ENCODE measurements at regions not wholly inside any gene's neighbourhood (a gene's known extent, or its start where the extent isn't known, plus 50 kb on each side); places are given as distances from the start of the nearest gene placed in this dataset.
"Not testable (repeated sequence)": the region's sequence is repeated elsewhere in the genome, so short reads cannot be mapped to it uniquely, and the experiment has no call there.

DNA sequence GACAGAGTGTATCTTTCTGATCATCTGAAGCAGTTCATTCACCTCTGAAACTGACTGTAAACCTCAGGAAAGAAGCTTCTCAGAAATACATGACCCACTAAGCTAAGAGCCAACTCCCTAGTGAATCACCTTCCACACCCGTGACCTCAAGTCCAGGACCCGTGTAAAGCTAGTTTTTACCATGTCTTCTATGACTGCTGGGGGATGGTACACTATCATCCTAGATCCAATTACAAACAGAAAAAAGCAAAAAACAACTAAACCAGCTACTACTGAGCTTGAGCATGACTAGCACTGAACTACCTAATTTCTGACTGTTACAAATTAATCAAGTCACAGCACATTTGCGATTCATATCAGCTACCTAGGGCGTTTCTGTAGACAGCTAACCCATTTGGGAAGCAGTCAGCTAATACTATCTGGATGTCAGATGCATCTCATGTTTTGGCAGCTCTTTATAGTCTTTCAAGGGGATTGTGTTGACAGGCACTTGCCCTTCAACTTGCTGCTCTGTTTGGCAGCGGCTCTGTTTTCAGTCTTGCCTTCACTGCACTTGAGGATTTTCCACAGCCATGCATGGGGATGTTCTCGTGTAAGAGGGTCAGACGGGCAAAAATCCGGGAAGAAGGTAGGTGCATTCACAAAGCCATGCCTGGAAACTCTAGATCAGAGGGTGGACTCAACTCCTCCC lies 350.3 kb downstream of the ANAPC1 start:
- DNase-seq (ENCODE audit: low spot score), result not testable (repeated sequence)

DNA sequence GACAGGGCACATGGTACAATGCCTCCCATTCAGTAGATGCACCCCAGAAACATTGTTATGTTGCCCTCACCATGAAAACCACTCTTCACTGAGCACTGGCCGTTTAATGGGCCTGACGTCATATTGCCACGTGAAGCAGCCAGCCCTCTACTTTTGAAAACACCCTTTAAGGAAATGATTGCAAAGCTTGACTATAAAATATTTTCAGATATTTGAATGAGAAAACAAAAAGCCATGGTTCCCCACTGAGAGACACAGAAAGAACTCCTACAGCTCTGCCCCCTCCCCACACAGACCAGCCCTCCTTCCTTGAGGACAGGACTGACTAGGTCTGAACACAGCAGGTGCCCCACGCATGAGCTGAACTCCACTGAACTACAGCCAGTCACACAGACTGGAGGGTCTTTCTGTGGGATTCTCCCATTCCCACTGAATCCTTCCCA lies 349.1 kb downstream of the ANAPC1 start:
- DNase-seq (ENCODE audit: low spot score), result no peak

DNA sequence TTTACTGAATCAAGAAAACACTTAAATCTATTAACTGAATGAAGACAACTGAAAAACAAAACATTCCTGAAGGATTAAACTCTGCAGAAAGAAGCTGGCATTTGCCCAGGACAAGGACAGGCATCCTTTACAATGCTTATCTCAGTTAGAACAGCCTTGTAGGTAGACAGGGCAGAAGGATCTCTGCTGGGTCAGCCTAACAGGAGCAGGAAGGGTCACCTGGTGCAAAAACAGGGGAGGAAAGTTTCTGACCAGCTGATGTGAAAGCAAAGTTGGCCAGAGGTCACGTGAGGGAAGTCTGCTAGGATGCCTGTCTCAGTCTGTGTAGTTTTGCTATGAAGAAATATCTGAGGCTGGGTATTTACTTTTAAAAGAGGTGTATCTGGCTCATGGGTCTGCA lies 348.6 kb downstream of the ANAPC1 start:
- DNase-seq (ENCODE audit: low spot score), result no peak

DNA sequence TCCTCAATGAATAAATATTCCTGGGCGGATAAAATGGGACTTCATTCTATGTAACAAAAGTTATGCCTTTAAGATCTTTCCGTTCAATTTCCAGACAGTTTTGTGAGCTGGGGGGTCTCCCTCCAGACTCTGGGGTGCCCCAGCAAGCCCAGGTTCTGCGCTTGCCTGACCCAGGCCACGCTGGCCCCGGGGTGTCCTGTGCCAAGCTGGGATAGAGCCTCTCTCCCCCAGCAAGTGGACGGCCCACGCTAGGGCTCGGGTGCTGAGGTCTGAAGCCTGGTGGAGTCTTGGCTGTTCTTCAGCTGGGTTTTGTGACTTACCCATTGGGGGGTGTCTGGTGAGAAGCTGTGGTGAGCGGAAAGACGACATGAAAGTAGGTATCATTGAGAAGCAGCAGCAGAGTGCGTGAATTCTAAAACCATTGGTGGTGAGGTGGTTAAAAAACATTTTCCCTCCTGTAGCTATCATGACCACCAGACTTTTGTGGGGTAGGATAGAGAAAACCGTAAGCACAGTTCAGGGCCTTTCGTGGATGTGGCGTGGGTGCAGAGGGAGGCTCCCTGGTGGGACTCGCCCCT lies 346.8 kb downstream of the ANAPC1 start:
- DNase-seq (ENCODE audit: low spot score), result no peak

DNA sequence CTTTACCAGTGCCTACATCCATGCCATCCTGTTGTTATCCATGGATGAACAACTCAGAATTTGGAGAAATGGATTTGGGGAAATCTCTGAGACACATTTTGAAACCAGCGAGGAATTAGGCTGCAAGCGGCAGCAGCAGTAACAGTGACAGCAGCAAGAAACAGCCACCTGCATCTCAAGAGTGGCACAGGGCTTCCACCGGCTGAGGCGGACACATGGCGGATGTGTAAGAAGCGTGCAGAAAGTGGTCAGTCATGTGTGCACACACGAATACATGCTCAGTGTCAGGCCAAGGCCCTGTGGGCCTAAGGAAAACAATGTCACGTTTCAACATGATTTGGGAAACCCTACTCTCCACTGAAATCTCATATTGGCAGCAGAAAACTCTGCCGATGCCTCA lies 344.0 kb downstream of the ANAPC1 start:
- not testable (repeated sequence) for DNase-seq (ENCODE audit: low spot score)

DNA sequence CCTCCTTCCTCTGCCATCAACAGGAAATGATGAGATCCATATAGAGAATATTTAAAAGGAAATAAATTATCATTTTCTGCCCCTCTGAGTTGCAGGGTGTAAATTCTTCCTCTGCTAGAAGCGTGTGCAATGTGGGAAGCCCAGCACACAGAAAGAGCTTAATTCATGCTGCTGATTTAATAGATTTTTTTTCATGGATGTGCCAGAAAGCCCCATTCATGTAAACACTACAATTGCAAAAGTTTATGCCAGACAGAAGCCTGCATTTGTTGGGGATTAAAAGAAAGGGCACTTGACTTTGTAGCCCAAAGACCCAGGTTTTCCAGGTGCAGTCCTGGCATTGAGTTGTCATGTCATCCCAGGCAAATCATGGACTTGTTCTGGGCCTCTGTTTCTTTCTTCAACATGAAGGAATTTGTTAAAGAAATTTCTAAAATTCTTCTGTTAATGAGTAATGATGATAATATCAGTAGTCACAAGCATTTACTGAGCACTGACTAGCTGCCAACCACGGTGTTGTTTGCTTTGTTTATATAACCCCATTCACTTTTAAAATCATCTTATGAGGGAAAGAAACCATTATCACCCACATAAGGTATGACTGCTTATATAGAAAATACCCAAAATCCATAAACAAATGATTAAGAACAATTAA lies 341.7 kb downstream of the ANAPC1 start:
- DNase-seq (ENCODE audit: low spot score), result not testable (repeated sequence)

DNA sequence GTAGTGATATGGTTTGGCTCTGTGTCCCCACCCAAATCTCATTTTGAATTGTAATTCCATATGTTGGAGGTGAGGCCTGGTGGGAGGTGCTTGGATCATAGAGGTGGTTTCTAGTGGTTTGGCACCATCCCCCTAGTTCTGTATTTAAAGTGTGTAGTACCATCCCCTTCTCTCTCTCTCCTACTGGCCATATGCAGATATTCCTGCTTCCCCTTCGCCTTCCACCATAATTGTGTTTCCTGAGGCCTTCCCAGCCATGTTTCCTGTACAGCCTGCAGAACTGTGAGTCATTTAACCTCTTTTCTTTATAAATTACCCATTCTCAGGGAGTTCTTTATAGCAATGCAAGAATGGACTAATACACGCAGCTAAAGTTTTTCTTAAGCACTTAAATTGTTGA lies 340.0 kb downstream of the ANAPC1 start:
- not testable (repeated sequence) for DNase-seq (ENCODE audit: low spot score)

DNA sequence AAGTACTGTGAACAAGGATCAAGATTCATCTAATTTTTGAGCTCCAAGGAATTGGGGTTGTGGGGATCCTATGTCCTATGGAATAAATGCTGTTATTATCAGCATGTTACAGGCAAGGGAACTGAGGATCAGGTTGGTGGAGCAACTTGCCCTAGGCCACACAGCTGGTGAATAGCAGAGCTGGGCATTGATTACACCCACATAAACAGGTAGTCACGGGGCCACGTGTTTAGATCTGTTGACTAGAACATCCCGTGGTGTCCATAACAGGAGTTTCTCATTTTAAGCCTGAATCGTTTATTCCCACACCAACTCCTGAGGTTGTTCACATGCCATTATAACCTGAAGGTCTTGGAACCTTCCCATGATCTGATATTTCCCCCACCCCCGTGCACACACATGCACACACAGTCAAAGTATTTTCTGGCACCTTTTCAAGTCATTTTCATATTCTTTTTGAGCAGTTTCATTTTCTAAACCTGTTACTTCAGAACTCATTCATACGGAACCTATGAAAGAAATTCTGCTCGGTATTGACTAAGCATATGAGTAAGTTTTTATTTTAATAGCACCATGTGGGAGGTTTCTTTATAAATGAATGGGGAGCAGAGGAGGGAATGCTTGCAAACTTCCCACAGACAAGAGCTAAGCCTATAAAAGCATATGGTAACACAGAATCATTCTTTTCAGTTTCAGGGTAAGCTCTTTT lies 338.1 kb downstream of the ANAPC1 start:
- DNase-seq (ENCODE audit: low spot score), result not testable (repeated sequence)

DNA sequence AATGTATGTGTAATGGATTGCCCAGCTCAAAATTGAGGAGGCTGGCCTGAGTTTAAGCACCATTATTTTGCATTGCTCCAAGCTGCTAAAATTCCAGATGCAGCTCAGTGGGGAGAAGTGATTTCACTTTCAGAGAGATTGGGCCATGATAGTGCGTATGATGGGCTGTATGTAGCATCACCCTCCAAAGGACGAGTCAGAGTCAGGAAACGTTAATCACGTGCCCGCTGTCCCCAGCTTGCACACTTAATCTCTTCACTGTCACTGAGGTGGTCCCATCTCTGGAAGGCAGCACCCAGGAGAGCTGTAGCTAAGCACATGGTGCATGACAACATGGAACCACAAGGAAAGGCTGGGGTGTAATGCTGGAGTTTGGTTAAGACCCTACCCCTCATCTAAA lies 337.4 kb downstream of the ANAPC1 start:
- not testable (repeated sequence) for DNase-seq (ENCODE audit: low spot score)

DNA sequence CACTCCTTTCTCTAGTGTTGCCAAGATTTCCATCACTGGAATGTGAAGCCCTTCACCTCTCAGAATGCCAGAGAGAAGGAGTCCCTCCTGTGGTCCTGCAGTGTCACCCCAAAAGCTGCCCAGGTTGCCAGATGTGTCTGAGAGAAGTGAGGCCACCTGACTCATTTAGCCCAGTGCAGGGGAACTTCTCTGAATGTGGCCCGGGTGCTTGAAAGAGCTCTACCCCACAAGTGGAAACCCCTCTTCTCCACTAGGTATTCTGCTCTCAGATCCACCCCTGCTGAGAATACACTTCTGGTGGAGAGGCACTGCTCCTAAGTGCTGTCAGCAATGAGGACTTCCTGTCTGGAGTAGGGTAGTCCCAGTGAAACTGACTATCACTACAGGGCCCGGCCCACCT lies 334.8 kb downstream of the ANAPC1 start:
- not testable (repeated sequence) for DNase-seq (ENCODE audit: low spot score)

DNA sequence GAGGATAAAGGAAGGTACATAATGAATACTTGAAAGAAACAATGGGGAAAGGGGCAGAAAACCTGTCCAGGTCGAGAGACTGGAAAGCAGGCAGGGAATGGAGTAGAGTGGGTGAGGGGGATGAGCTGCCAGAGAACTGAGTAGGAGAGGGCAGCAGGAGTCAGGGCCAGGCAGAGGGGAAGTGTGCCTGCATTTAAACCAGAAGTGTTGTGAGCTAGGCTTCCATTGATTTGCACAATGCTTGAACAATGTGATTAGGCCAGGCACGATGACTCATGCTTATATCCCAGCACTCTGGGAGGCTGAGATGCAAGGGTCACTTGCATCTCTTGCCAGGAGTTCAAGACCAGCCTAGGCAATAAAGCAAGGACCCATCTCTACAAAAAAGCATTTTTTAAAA lies 332.6 kb downstream of the ANAPC1 start:
- not testable (repeated sequence) for DNase-seq (ENCODE audit: low spot score)

DNA sequence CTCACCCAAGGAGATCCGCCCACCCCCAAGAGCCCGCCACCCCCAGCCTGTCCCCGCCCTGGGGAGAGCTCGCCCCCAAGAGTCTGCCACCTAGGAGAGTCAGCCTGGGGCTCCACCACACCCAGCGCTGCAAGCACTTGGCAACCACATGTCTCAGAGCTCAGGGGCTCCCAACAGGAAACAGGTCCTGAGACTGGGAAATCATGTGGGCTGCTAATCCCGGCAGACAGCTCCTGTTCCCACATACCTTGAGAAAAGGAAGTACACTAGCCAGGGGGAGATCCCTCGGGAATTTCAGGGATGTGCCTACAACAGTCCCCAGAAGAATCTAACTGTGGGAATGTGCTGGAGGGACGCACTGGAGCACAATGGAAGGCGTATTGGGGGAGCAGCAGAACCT lies 331.4 kb downstream of the ANAPC1 start:
- DNase-seq (ENCODE audit: low spot score), result not testable (repeated sequence)

DNA sequence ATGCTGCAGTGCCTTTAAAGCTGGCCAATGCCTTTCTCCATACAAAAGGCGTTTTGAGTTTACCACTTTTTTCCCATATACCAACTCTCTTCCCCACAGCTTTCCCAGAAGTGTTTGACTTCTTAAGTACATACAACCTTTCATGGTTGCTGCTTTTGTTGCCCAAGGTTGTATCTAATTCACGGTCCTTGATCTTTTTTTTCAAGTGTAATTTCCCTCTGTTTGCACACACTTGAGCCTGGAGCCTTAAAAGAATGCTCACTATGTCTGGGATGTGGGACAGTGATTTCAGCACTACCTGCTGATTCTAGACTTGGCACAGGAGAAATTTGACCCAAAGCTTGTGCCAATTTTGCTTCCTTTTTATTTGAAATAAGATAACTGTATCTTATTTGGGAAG lies 324.7 kb downstream of the ANAPC1 start:
- not testable (repeated sequence) for DNase-seq (ENCODE audit: low spot score)

DNA sequence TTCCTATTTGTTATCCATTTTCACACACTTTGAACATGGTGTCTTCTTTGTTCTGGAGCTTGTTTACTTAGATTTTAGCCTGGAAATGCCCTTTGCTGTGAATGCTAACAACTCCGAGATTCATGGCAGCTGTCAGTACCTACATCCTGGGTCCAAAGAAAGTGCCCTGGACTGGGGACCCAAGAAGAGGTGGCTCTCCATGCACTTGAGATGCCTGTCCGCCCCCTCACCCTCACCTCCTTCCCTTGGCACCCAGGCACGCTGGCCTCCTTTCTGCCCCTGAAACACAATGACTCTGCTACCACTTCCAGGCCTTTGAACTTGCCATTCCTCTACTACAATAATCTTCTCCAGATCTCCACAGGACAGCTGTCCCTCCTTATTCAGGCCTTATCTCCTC lies 324.2 kb downstream of the ANAPC1 start:
- not testable (repeated sequence) for DNase-seq (ENCODE audit: low spot score)

DNA sequence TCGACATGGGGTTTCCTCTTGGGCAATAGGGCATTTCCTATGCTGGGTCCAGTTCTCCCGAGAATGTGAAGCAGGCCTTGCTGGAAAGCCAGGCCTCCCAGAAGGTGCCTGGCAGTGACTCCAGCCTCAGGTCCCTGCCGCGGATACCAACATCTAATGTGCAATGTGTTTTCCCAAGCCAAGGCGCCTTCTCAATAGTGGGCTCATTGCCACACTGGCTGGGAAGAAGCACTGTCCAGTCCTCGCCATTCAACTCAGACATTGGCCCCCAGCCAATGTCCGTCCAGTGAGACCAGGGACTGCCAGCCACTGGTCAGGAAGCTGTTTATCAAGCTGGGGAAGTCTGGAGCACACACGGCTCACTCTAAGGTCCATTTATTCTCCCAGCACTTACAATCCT lies 317.9 kb downstream of the ANAPC1 start:
- DNase-seq (ENCODE audit: low spot score), result not testable (repeated sequence)

DNA sequence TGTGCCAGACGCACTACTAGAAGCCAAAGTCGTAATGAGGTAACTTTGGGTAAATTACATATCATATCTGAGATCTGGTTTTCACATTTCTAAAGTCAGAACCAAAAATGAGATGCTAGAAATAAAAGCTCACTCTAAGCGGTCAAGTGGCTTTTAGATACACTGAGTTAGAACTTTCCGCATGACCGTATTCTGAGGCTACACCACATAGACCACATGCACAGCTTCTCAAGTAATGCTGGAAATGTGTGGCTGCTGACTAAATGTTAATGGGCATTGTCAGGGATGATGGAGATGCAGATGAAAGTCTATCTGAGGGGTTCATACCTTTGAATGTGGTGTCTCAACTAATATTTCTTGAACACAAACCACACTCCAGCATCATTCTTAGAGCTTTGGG lies 316.8 kb downstream of the ANAPC1 start:
- DNase-seq (ENCODE audit: low spot score), result not testable (repeated sequence)

DNA sequence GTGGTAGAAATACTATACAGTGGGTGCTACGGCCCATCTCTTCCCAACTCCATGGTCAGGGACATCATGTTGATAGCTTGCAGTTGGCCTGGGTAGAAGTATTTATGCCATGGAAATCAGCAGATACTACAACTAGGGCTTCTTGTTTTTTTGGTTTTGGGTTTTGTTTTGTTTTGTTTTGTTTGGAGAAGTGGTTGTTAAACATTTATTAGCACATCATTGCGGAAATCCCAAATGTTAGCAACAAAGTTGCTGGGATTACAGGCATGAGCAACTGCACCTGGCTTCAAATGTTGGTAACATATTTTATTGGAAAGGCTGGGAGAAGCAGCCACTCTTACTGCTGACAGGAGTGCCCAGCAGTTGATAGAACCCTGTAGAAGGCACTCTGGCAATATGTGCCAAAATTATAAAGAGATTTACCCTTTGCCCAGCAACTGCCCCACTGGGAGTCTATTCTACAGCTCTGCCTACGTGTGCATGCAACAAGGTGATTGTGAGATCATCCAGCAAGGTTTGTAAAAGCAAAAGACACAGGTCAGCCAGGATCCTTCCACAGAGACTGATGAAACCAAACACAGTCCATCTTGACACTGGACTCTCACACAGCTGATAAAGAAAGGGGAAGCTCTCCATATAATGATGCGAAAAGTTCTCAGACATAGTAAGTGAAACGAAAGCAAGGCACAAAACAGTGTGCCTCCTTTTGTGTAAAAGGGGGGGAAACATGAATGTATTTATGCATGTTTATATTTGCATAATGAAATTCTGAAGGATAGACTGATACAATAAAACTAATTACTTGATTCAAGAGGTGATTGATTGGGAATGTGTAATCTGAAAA lies 314.4 kb downstream of the ANAPC1 start:
- not testable (repeated sequence) for DNase-seq (ENCODE audit: low spot score)

DNA sequence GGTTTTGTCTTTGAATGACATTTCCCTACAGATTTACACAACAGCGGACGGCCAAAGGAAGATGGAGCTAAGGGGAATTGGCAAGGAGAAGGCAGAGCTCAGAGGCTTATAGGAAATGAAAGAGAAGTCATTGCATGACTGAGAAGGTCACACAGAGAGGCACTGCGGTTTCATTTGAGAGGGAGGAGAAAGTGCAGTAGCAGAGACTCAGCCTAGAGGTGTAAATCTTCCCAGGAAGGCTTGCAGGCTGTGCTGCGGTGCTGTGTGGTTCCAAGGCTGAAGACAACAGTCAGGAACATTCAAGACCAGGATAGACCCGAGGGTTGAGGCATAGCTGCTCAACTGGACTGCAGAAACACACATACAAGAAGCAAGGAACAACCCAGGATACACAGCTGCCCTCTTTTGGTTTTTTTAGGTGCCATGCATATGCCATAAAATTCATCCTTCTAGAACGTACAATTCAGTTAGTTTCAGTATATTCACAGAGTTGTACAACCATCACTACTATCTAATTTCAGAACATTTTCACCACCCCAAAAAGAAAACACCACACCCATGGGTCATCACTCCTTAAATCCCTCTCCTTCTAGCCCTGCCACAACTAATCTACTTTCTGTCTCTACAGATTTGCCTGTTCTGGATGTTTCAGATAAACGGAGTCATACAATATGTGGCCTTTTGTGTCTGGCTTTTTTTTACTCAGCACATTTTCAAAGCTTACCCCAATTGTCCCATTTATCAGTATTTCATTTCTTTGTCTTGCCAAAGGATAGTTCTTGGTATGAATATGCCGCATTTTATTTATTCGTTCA lies 313.5 kb downstream of the ANAPC1 start:
- not testable (repeated sequence) for DNase-seq (ENCODE audit: low spot score)

DNA sequence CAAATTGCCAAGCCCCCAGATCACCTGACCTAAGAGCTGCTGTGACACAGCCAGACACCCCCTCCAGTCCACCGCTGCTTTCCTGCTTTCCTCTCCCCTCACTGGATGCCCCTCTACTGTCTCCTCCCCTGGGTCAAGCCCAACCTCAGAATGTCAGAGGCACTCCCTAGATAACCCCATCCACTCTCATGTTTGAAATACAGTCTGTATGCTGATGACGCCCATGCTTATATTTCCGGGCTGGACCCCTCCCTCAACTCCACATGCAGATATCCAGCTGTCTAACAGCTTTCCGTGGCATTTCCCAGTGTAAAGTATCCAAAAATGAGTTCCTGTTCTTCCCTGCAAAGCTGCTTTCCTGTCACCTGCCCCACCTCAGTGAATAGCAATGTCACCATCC lies 309.2 kb downstream of the ANAPC1 start:
- DNase-seq (ENCODE audit: low spot score), result not testable (repeated sequence)

DNA sequence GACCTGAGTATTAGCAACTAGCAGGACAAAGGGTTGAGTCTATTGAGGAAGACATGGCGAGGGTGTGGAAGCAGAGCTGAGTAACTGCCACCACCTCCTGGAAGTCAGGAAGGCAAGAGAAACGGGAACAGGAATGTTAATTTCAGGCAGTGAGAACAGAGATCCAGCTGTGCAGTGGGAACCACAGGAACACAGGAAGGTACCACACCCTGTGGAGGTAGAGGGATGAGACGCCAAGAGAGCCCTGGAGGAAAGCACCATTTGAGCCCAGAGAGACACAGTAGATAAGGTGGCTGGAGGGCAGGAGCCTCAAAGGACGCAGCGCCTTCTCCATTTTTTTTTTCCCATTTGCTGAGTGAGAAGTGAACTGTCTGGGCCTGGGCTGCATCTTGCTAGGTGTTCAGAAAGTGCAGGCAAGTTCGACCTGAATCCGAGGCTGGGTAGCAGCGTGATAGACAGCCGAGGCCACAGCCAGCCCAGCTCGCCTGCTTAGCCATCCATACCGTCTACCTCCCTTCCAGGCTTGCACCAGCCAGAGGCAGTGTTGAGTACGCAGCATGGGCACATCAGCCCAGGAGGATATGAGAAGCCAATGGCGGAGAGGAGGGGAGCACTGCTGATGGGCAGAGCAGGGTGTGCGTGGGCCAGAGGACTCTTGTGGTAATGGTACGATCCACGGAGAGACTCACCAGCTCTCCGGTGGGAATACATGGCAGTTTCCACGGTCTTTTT lies 306.7 kb downstream of the ANAPC1 start:
- not testable (repeated sequence) for DNase-seq (ENCODE audit: low spot score)

All from cerebellar cortex (tissue), 1 donor.